A673 (cell line): ENCODE measurements at regions not wholly inside any gene's neighbourhood (a gene's known extent, or its start where the extent isn't known, plus 50 kb on each side); places are given as distances from the start of the nearest gene placed in this dataset.

Source experiments
- CTCF ChIP-seq: fragments of 300-800, 200-600 bp; sonication (generic); conservative IDR thresholded peaks from 2 replicates; pipeline ENCODE4 v1.5.1; 2017; ENCODE audit warnings: low read depth, mild to moderate bottlenecking, antibody characterized with exemption, low read length, moderate library complexity, mixed read lengths
- EZH2 ChIP-seq: fragments of 200-600 bp; sonication (generic); IDR thresholded peaks from 2 replicates; pipeline ENCODE4 v1.6.1; 2017; ENCODE audit warnings: borderline replicate concordance, low read depth, mild to moderate bottlenecking, mixed read lengths, antibody characterized with exemption, low read length; ENCODE audit not compliant: poor library complexity, severe bottlenecking

GRCh38 chr14:98700748-98701147 is 571.2 kb downstream of the BCL11B start:
- TF ChIP-seq CTCF (no peak), EZH2 (no peak)
